ENCODE measurements at regions not wholly inside any gene's neighbourhood (a gene's known extent, or its start where the extent isn't known, plus 50 kb on each side); places are given as distances from the start of the nearest gene placed in this dataset.

GRCh38 chr3:194233150-194233549, 97.2 kb downstream of the HES1 start:
- TF ChIP-seq CTCF (IDR thresholded peaks at IDR 0.05) (no peak), POLR2A (IDR thresholded peaks at IDR 0.05) (no peak)

Data from body of pancreas (tissue), 4 donors.